Right atrium auricular region (tissue), 2 donors: ENCODE measurements at regions not wholly inside any gene's neighbourhood (a gene's known extent, or its start where the extent isn't known, plus 50 kb on each side); places are given as distances from the start of the nearest gene placed in this dataset.
A peak's percentile ranks its signal among the peaks of the same experiment; 100 is the strongest.

Experiments
- DNase-seq: peaks from one replicate; pipeline ENCODE4 v3.0.0-alpha.2; 2019; ENCODE audit warnings: low spot score
- H3K27ac ChIP-seq, 2 donors: fragments of 200-600 bp; sonication (generic); 1 replicate in 1 of 2; 2 replicates in 1 of 2; pipeline ENCODE4 v1.5.1; 2016 to 2019
- H3K27me3 ChIP-seq, 2 donors: fragments of 200-600 bp; sonication (generic); one replicate each; pipeline versions ENCODE4 v1.5.1 to v1.6.0; 2017 to 2019
- H3K36me3 ChIP-seq: fragments of 200-600 bp; sonication (generic); one replicate; pipeline ENCODE4 v1.5.1; 2016
- H3K4me1 ChIP-seq, 2 donors: fragments of 200-600 bp; sonication (generic); one replicate each; pipeline versions ENCODE4 v1.5.1 to v1.6.0; 2017 to 2019
- H3K4me3 ChIP-seq, 2 donors: fragments of 200-600 bp; sonication (generic); 1 replicate in 1 of 2; 2 replicates in 1 of 2; pipeline ENCODE4 v1.5.1; 2017 to 2019; ENCODE audit warnings: mild to moderate bottlenecking in 1 of 2, moderate library complexity in 1 of 2
- H3K9me3 ChIP-seq, 2 donors: fragments of 200-600 bp; sonication (generic); one replicate each; pipeline ENCODE4 v1.5.1; 2019
- CTCF ChIP-seq, 2 donors: fragments of 200-600 bp; sonication (generic); IDR thresholded peaks; one replicate each; pipeline ENCODE4 v1.5.1; 2019; ENCODE audit warnings: antibody characterized with exemption in 2 of 2

- H3K36me3 ChIP-seq = no peaks in the 10 kb centered on the region
- H3K27ac ChIP-seq = no peak overlapping the region
- H3K4me1 ChIP-seq = no peaks in the 10 kb centered on the region
- no peaks in the 10 kb centered on the region for H3K27me3 ChIP-seq
- no peaks in the 10 kb centered on the region for H3K9me3 ChIP-seq
- DNase-seq = peak; percentile 60
- H3K4me3 ChIP-seq = no peak overlapping the region
- no peak for TF ChIP-seq CTCF (IDR thresholded peaks at IDR 0.05)
Observed at GRCh38 chr15:95169541-95170459, 938.4 kb downstream of the MCTP2 start.

- no peak for DNase-seq
- Histone ChIP-seq H3K4me3 (no peak overlapping the region), H3K36me3 (no peaks in the 10 kb centered on the region), H3K9me3 (no peaks in the 10 kb centered on the region), H3K27ac (no peak overlapping the region), H3K4me1 (no peaks in the 10 kb centered on the region), H3K27me3 (no peaks in the 10 kb centered on the region)
- TF ChIP-seq CTCF (IDR thresholded peaks at IDR 0.05) = no peak
Observed at GRCh38 chr15:95170561-95171380, 939.4 kb downstream of the MCTP2 start.

GRCh38 chr15:95171564-95171963, 940.2 kb downstream of the MCTP2 start:
- H3K27me3 ChIP-seq = no peaks in the 10 kb centered on the region
- no peak for DNase-seq
- H3K36me3 ChIP-seq = no peaks in the 10 kb centered on the region
- H3K4me3 ChIP-seq = no peak overlapping the region
- no peaks in the 10 kb centered on the region for H3K9me3 ChIP-seq
- no peaks in the 10 kb centered on the region for H3K4me1 ChIP-seq
- TF ChIP-seq CTCF (IDR thresholded peaks at IDR 0.05) = no peak
- no peak overlapping the region for H3K27ac ChIP-seq

- H3K4me3 ChIP-seq = no peak overlapping the region
- TF ChIP-seq CTCF (IDR thresholded peaks at IDR 0.05) = no peak
- H3K27me3 ChIP-seq = no peaks in the 10 kb centered on the region
- H3K36me3 ChIP-seq = no peaks in the 10 kb centered on the region
- H3K4me1 ChIP-seq = no peaks in the 10 kb centered on the region
- H3K27ac ChIP-seq = no peak overlapping the region
- no peaks in the 10 kb centered on the region for H3K9me3 ChIP-seq
- no peak for DNase-seq
Observed at GRCh38 chr15:95174301-95175259, 943.2 kb downstream of the MCTP2 start.

GRCh38 chr15:95175914-95176658, 944.7 kb downstream of the MCTP2 start:
- Histone ChIP-seq H3K27me3 (no peaks in the 10 kb centered on the region), H3K9me3 (peaks cover 0 to 11% of the 10 kb centered on the region in 2 donors), H3K27ac (no peak overlapping the region), H3K4me3 (no peak overlapping the region), H3K36me3 (no peaks in the 10 kb centered on the region), H3K4me1 (no peaks in the 10 kb centered on the region)
- no peak for DNase-seq
- no peak for TF ChIP-seq CTCF (IDR thresholded peaks at IDR 0.05)
